Mucosa of descending colon (tissue), 3 donors: ENCODE measurements at regions not wholly inside any gene's neighbourhood (a gene's known extent, or its start where the extent isn't known, plus 50 kb on each side); places are given as distances from the start of the nearest gene placed in this dataset.

Experiments used
- ATAC-seq: fragments of 200-7000 bp; cut with Tn5 transposase; one replicate; pipeline ENCODE4 v1.9.1; 2020; ENCODE audit warnings: mild to moderate bottlenecking, moderate library complexity
- DNase-seq, 3 donors: peaks; one replicate each; pipeline ENCODE4 v3.0.0-alpha.2; 2020
- H3K36me3 ChIP-seq: fragments of 200-600 bp; one replicate; pipeline ENCODE4 v1.8.0; 2021; ENCODE audit warnings: low read depth, mild to moderate bottlenecking
- H3K4me1 ChIP-seq: fragments of 200-600 bp; one replicate; pipeline ENCODE4 v1.8.0; 2021; ENCODE audit warnings: low read depth, mild to moderate bottlenecking
- H3K4me3 ChIP-seq: fragments of 200-600 bp; one replicate; pipeline ENCODE4 v1.8.0; 2021; ENCODE audit warnings: mild to moderate bottlenecking
- H3K9me3 ChIP-seq: fragments of 200-600 bp; one replicate; pipeline ENCODE4 v1.8.0; 2021; ENCODE audit warnings: mild to moderate bottlenecking
- intact Hi-C, 2 donors: fragments of 100-400 bp; cut with DNase I in 1 of 2; cut with micrococcal nuclease in 1 of 2; formaldehyde crosslinking; loops; one replicate each; pipeline versions ENCODE4 v1.11.0 to v1.11.1; 2022; cut with DNase I, micrococcal nuclease
- TF ChIP-seq, protein P1 (sequence below): fragments of 200-600 bp; IDR thresholded peaks from one replicate; pipeline ENCODE4 v1.8.0; 2022; ENCODE audit warnings: antibody characterized with exemption, mild to moderate bottlenecking
- donor health status: DM: no; HTN: no; CAD: no; lungs with moderate emphysema.
- donor health status: DM: no; HTN: no; CAD: no.
- donor health status: DM: no; HTN: yes; CAD: no.

DNA sequence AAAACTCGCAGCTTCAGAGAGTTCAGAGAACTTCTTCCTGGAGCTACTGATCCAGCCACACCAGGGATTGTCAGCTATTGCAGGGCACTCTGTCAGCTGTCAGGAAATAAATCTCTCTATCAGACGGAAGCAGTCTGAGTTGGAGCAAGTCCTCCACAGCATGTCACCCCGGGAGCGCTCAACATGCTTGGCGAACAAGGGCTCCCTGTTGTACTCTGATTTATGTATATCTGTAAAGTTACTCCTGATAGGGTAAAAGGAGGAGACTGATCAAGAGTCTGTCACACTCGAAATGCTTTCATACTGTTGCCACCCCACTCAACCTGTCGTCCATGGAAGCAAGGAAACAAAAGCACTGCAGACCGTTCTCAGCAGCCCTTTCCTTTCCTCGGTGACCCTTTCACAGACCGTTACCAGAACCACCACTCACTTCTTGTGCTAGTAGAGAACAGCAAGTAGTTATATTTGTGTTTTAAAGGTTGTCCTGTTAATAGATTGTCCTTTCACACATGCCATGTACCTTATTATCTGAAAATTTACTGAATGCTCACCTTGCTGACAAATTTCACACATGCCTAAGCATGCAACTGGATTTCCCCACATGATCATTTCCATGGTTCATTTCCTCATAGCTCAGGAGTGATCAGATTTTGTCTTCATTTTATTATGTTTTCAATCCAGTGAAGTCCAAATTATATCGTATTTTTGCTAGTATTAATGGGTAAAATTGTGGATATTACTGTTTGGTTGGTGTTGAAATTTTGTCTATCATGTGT, 2108.9 kb upstream of the TENM3 start:
- peak; percentile 99 for ATAC-seq
- H3K4me1 ChIP-seq: no peaks in the 10 kb centered on the region
- H3K9me3 ChIP-seq: no peaks in the 10 kb centered on the region
- peak; percentile 37 to 58 (median 40) for DNase-seq
- H3K4me3 ChIP-seq: no peak overlapping the region
- H3K36me3 ChIP-seq: no peaks in the 10 kb centered on the region
- intact Hi-C loops: no loop called here
- TF ChIP-seq, protein P1, sequence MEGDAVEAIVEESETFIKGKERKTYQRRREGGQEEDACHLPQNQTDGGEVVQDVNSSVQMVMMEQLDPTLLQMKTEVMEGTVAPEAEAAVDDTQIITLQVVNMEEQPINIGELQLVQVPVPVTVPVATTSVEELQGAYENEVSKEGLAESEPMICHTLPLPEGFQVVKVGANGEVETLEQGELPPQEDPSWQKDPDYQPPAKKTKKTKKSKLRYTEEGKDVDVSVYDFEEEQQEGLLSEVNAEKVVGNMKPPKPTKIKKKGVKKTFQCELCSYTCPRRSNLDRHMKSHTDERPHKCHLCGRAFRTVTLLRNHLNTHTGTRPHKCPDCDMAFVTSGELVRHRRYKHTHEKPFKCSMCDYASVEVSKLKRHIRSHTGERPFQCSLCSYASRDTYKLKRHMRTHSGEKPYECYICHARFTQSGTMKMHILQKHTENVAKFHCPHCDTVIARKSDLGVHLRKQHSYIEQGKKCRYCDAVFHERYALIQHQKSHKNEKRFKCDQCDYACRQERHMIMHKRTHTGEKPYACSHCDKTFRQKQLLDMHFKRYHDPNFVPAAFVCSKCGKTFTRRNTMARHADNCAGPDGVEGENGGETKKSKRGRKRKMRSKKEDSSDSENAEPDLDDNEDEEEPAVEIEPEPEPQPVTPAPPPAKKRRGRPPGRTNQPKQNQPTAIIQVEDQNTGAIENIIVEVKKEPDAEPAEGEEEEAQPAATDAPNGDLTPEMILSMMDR: no peak

- ATAC-seq (no peak), DNase-seq (no peak)
- TF ChIP-seq, protein P1: no peak
- H3K9me3 ChIP-seq: no peaks in the 10 kb centered on the region
- intact Hi-C loops: no loop called here
- no peak overlapping the region for H3K4me3 ChIP-seq
- no peaks in the 10 kb centered on the region for H3K36me3 ChIP-seq
- H3K4me1 ChIP-seq: no peaks in the 10 kb centered on the region
These were observed 2101.5 kb upstream of the TENM3 start for GRCh38 chr4:180141734-180142133.

DNA sequence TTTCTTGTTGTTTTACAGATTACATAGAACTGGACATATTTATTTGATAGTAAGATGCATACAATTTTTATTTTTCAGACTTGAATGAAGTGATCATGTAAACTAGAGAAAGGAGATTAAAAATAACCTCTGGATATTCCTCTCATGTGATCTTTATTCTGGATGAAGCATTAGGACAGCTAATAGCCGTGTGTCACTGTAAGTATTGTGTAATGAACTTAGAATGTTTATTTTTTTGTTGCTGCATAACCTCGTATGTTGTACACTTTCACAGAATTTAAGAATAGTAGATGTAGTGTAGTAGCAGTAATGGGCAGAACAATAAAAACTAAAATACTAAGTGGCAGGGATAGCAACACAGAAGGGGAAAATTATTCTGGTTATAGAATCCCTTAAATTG, 2094.5 kb upstream of the TENM3 start:
- TF ChIP-seq, protein P1: no peak
- ATAC-seq (no peak), DNase-seq (no peak)
- no peaks in the 10 kb centered on the region for H3K36me3 ChIP-seq
- no peaks in the 10 kb centered on the region for H3K4me1 ChIP-seq
- H3K9me3 ChIP-seq: no peaks in the 10 kb centered on the region
- intact Hi-C loops: no loop called here
- no peak overlapping the region for H3K4me3 ChIP-seq

DNA sequence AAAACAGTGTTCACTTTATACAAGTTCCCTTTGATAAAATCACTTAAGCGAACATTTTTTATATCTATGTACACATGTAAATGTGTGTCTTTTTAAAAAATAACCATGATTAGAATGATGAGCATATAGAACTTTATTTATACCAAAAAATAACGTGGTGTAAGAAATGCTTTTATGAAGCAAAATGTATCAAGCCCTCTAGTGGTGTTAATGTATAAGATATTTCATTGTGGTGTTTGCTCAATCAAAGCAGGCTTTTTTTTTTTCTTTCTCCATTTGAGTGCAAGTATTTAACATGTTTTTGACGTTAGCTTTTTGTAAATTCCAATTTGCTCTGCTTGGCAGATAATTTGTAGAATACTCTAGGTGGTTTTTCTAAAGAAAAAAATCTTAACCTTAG, 2092.4 kb upstream of the TENM3 start:
- Histone ChIP-seq H3K36me3 (no peaks in the 10 kb centered on the region), H3K4me3 (no peak overlapping the region), H3K9me3 (no peaks in the 10 kb centered on the region), H3K4me1 (no peaks in the 10 kb centered on the region)
- intact Hi-C loops: no loop called here
- DNase-seq (no peak), ATAC-seq (no peak)
- TF ChIP-seq, protein P1: no peak

- intact Hi-C loops: no loop called here
- ATAC-seq: no peak
- DNase-seq: no peak
- H3K36me3 ChIP-seq: no peaks in the 10 kb centered on the region
- no peaks in the 10 kb centered on the region for H3K9me3 ChIP-seq
- TF ChIP-seq, protein P1: no peak
- H3K4me1 ChIP-seq: no peaks in the 10 kb centered on the region
- no peak overlapping the region for H3K4me3 ChIP-seq
These were observed 2090.4 kb upstream of the TENM3 start for GRCh38 chr4:180152831-180153230.
